Stimulated activated CD4-positive, alpha-beta T cell treated with anti-CD3 and anti-CD28 coated beads, Interleukin-12 subunit alpha, Interleukin-12 subunit beta, amount 100 ng/mL, for 24 hours (primary cell): ENCODE measurements at regions not wholly inside any gene's neighbourhood (a gene's known extent, or its start where the extent isn't known, plus 50 kb on each side); places are given as distances from the start of the nearest gene placed in this dataset.
"Not testable (repeated sequence)": the region's sequence is repeated elsewhere in the genome, so short reads cannot be mapped to it uniquely, and the experiment has no call there.

Source experiments
- DNase-seq, 2 experiments: peaks; one replicate each; pipeline ENCODE4 v3.0.0-alpha.2; 2020; ENCODE audit warnings: low read depth in 2 of 2

- no peak for DNase-seq
Observed at GRCh38 chr19:28686756-28687155, 526.2 kb downstream of the UQCRFS1 start.

GRCh38 chr19:28685802-28686201, 527.1 kb downstream of the UQCRFS1 start:
- no peak for DNase-seq

- not testable (repeated sequence) for DNase-seq
Observed at GRCh38 chr19:28685077-28685476, 527.9 kb downstream of the UQCRFS1 start.

- DNase-seq, result no peak
Observed at GRCh38 chr19:28680111-28680510, 532.8 kb downstream of the UQCRFS1 start.

GRCh38 chr19:28670836-28671235, 542.1 kb downstream of the UQCRFS1 start:
- no peak for DNase-seq

GRCh38 chr19:28669804-28670203, 543.1 kb downstream of the UQCRFS1 start:
- DNase-seq, result no peak

GRCh38 chr19:28667348-28667977, 545.5 kb downstream of the UQCRFS1 start:
- DNase-seq, result no peak

GRCh38 chr19:28665748-28666147, 547.2 kb downstream of the UQCRFS1 start:
- no peak for DNase-seq

GRCh38 chr19:28656644-28657043, 556.3 kb downstream of the UQCRFS1 start:
- DNase-seq, result no peak

GRCh38 chr19:28655054-28655453, 557.9 kb downstream of the UQCRFS1 start:
- no peak for DNase-seq

GRCh38 chr19:28652765-28653164, 560.2 kb downstream of the UQCRFS1 start:
- no peak for DNase-seq

GRCh38 chr19:28646629-28647028, 566.3 kb downstream of the UQCRFS1 start:
- no peak for DNase-seq

- DNase-seq, result no peak
Observed at GRCh38 chr19:28644169-28644775, 568.7 kb downstream of the UQCRFS1 start.

- no peak for DNase-seq
Observed at GRCh38 chr19:28642787-28643683, 569.9 kb downstream of the UQCRFS1 start.

- DNase-seq, result no peak
Observed at GRCh38 chr19:28641395-28641794, 571.6 kb downstream of the UQCRFS1 start.

GRCh38 chr19:28640506-28640905, 572.4 kb downstream of the UQCRFS1 start:
- DNase-seq, result no peak

- no peak for DNase-seq
Observed at GRCh38 chr19:28638445-28638844, 574.5 kb downstream of the UQCRFS1 start.

- no peak for DNase-seq
Observed at GRCh38 chr19:28636706-28637105, 576.2 kb downstream of the UQCRFS1 start.

- no peak for DNase-seq
Observed at GRCh38 chr19:28636016-28636629, 576.8 kb downstream of the UQCRFS1 start.

GRCh38 chr19:28634837-28635236, 578.1 kb downstream of the UQCRFS1 start:
- no peak for DNase-seq

- no peak for DNase-seq
Observed at GRCh38 chr19:28634019-28634328, 579.0 kb downstream of the UQCRFS1 start.

GRCh38 chr19:28633319-28634018, 579.5 kb downstream of the UQCRFS1 start:
- peak in 1 of 2 experiments; percentile 28 for DNase-seq
